GM21717 (cell line): ENCODE measurements at regions not wholly inside any gene's neighbourhood (a gene's known extent, or its start where the extent isn't known, plus 50 kb on each side); places are given as distances from the start of the nearest gene placed in this dataset.

Source experiments
- ATAC-seq: cut with Tn5 transposase; IDR thresholded peaks from one replicate; pipeline ENCODE4 v1.9.1; 2021; ENCODE audit warnings: mild to moderate bottlenecking, moderate library complexity; ENCODE audit not compliant: unreplicated experiment

GRCh38 chr18:60146220-60146960 lies 226.2 kb downstream of the MC4R start:
- peak; percentile 53 for ATAC-seq

DNA sequence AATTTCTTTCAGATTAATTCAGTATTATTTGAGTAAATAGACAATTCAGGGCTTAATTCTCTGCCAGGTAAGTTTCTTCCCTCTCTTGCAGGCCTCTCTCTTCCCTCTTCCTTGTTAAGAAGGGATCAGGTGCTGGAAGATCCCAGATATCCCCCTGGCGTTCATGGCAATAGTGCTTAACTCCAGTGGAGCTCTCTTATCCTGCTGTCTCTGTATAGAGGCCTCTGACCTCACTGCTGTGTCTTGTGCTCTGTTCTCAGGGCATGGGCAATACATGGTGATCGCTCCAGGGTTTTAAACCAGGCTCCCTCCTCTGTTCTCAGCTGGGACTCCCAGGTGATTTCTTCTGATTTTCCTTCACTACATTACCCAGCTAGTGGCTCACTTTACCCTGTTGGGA lies 226.8 kb downstream of the MC4R start:
- no peak for ATAC-seq

GRCh38 chr18:60134806-60135205 lies 235.0 kb downstream of the PMAIP1 start:
- ATAC-seq, result no peak

DNA sequence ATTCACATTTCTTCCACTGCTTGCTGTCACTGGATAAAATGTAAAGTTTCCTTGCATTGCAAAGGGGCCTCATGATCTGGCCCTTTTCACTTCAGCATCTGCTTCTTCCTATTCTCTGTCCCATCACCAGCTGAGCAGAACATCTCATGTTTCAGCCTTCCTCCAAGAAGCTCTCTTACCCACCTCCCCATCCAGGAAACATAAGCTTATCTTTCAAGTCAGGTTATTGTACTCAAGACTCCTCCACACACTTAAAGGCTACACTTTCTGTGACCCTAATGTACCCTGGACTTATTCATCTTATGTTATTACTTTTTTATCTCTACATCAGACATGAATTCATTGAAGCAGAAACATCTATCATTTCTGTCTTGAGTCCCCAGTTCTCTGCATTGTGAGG lies 230.5 kb downstream of the PMAIP1 start:
- ATAC-seq, result no peak

DNA sequence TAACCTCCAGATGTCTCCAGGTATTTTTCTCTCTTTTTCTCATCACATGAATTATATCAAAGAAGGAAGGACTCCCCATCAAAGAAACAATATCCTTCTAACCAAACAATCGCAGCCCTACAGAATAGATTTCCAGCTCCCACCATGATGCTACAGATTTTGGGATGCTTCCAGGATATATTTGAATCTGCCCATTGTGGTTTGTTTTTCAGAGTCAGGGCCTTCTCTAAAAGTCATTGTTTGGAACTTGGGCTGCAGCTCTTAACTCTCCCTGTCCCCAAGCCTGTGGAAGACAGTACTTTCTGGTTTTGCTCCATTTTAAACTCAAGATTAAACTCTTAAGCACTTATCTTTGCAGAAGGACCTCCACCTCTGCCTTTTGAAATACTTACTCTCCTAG lies 223.2 kb downstream of the PMAIP1 start:
- ATAC-seq, result no peak

GRCh38 chr18:60122339-60122738 lies 222.5 kb downstream of the PMAIP1 start:
- ATAC-seq, result no peak

- no peak for ATAC-seq
Observed at GRCh38 chr18:60120231-60120750, 220.5 kb downstream of the PMAIP1 start.

DNA sequence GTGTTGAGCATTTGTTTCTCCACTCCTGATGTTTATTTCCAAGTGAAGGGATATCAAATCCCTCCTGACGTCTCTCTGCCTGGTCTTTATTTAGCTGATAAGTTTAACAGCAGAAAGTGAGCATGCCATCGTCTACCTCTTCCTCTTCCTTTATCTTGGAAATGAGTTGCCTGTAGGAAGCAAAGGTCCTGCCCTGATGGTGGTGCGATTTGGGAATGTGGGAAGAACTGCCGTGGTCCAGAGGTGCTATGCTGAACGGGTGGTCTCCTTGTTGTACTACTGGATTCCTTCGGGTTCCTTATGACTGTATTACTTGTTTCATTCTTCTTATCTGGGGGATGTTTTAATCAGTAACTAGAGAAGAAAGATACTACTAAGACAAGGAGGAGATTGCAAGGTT lies 217.5 kb downstream of the PMAIP1 start:
- ATAC-seq, result no peak

DNA sequence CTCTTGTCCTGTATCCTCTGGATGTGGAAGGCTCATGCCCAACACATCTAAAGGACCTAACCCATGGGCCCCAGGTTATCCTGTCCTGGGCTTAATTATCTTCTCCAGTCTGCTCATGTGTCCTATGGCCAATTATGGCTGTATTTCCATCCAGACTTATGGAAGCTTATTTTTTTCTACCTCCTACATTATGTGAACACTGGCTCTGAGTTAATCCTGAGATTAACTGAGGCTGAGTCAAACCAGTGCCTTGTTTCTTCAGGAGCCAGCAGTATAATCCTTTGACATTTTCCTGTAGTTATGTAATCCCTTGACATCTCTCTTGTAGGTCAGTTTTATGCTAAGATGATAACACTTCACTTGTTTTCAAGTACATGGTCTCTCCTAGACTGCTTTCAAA lies 213.6 kb downstream of the PMAIP1 start:
- no peak for ATAC-seq

DNA sequence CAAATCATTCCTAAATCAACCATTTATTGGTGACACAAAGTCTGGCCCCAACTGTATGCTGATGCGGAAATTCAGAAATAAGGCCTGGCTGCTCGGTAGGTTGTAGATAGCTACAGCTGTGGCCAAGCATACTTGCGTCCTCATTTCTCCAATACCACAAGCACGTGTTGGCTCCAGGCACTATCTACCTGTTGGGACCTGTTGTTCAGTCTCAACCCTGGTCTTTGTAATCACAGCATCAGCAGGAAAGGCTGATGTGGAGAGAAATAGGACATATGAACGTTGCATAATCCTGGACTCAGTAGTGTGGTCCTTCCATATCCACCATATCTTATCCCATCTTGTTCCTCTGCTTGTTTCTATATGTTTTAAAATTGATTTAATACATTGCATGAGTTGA lies 212.6 kb downstream of the PMAIP1 start:
- no peak for ATAC-seq

DNA sequence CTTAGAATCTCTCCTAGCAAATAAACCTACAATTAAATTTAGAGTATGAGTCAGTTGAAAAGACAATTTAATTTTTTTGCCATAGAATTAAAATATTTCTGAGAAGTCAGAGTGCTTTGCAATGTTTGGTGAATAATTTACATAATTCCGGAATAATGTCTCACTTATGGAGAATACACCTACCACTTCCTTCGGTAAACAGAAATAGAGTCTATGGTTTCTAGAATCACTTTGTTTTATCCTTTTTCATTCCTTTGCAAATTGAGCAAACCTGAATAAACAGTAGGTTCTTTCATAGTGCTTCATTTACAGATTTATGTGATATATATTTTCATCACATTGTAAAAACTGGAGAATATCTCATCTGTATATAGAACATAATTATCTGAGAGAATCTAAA lies 211.7 kb downstream of the PMAIP1 start:
- no peak for ATAC-seq

DNA sequence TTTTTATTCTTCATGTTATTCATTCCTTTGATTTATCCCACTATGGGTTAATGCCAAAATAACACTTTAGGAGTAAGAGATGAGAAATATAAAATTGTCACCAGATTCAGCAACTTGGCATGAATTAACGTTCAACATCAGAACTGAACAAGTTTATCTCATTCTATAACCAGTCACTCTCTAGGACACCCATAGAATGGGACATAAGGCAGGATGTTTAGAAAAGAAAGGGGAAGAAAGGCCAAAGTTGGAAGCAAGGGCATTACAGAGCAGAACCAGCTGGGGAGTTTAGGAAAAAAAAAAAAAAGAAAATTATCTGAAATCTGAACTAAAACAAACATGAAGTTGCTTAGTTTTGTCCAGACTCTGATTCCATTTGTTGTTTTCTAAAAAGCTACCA lies 211.0 kb downstream of the PMAIP1 start:
- no peak for ATAC-seq

DNA sequence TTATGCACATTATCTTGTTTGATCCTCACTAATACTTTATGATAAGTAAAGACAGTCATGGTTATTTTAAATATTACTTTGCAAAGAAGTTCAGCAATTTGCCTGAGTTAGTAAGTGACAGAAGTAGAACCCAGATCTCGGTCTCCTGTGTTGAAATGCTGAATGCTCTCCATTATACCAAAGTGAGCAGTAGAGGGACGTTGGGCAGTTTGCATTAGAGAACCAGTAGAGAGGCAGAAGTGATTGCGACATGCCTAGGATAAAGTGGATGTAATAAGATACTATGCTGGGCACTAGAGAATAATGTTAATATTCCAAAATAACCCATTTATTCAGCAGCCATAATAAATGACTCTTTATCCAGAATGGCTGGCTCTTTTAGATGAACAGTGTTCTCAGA lies 201.0 kb downstream of the PMAIP1 start:
- no peak for ATAC-seq

- no peak for ATAC-seq
Observed at GRCh38 chr18:60099709-60100108, 199.9 kb downstream of the PMAIP1 start.

- ATAC-seq, result no peak
Observed at GRCh38 chr18:60096428-60096827, 196.6 kb downstream of the PMAIP1 start.

GRCh38 chr18:60092073-60092472 lies 192.3 kb downstream of the PMAIP1 start:
- ATAC-seq, result no peak

DNA sequence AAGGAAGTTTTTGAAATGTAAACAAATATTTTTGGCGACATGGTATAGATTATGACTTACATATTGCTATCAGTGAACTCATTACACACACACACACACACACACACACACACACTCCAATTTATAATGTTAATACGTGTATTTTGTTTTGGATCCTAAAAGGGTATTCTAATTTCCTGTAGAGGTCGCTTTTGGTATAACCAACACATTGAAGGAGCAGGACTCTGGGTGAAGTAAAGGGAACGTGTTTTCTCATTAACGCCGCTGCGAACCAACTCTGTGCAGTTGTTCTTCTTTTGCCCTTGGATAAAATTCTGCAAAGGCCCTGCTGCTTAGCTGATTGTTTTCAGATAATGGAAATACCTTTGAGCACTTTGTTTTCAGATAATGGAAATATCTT lies 190.4 kb downstream of the PMAIP1 start:
- no peak for ATAC-seq

DNA sequence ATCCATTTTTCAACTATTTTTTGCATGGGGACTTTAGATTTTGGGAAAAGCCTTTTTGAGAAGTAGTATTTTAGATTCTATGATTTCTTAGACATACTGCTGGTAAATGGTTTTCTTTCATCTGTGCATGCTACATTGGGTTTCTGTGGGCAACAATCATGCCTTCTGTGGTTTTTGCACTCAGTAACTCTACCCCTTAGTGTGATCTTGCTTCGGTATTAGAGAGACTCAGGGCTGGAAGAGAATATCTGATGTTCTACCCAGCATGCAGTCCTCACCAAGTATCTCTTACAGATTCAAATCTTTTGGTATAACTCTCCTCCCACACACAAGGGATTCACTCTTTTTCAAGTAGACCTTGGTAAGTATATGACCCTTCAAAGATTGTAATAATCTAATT lies 183.0 kb downstream of the PMAIP1 start:
- ATAC-seq, result no peak

DNA sequence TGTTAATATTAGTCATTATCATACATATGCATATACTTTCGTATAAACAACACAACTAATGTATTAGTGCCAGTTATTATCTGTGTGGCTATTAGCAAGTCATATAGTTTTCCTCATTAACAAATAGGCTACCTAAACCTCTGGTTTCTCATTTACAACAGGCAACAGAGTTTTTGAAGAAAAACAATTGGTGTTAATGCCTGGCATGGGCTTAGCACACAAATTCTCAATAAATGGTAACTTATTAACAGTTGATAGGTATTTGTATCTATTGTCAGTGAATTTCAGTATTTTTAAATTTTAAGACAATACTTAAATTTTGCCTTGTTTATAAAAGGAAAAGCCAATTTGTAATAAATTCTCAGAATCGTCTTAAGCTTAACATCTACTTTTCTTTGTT lies 182.5 kb downstream of the PMAIP1 start:
- no peak for ATAC-seq

DNA sequence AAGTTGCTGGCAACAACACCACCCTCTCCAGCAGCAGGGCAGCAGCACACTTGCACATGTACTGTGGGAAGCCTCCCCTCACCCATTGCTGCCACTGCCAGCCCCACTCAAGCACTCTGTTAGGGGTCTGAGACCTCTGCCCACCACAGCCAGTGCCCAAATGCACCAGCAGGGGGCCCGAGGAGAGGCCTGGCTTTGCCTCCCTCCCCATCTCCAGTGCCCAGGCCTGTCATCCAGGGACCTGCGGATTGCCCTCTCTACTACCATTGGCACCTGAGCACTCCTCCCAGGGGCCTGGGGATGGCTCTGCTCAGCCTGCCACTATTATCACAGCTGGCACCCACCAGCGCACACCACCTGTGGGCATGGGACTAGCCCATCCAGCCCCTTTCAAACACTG lies 175.7 kb downstream of the PMAIP1 start:
- ATAC-seq, result no peak

DNA sequence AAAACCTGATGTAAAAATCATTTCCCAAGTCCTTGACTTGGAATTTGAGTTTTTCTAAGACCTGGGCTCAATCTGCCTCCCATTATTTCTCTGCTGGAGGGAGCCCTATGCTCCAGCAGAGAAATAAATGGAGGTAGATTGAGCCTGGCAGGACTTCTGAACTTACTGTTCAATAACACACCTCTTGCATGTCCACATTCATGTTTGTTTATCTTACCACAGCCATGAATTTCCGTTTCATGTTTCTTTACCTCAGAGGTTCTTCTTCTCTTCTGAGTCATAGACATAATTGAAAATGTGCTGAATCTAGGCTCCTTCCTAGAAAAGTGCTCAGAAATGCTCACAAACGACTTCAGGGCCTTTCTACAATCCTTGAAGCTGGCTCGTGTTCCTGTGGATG lies 170.8 kb downstream of the PMAIP1 start:
- no peak for ATAC-seq

DNA sequence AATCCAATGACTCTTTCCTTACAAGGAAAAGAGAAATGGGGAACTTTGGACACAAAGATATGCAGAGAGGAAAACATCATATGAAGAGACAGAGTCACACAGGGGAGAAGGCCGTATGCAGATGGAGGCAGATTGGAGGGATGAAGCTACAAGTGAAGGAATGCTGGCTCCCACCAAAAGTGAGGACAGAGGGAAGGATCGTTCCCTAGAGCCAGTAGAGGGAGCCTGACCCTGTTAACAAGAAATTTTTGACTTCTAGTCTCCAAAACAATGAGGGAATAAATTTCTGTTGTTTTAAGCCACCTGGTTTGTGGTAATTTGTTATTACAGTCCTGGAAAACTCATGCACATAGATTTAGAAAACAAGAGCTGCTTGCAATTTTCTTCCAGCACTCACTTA lies 169.3 kb downstream of the PMAIP1 start:
- no peak for ATAC-seq
